Muscle of back (tissue), 3 donors: ENCODE measurements at regions not wholly inside any gene's neighbourhood (a gene's known extent, or its start where the extent isn't known, plus 50 kb on each side); places are given as distances from the start of the nearest gene placed in this dataset.

Source experiments
- DNase-seq, 3 donors: peaks; one replicate each; pipeline versions ENCODE4 v3.0.0 to v3.0.0-alpha.2; 2013

- no peak for DNase-seq
Measured at GRCh38 chr5:172569861-172570558, 71.1 kb upstream of the NEURL1B start.

GRCh38 chr5:172568308-172568910 is 72.7 kb upstream of the NEURL1B start:
- no peak for DNase-seq

- no peak for DNase-seq
Measured at GRCh38 chr5:172567843-172568242, 73.2 kb upstream of the NEURL1B start.

GRCh38 chr5:172567294-172567693 is 73.8 kb upstream of the NEURL1B start:
- DNase-seq, result no peak

GRCh38 chr5:172565931-172566665 is 75.0 kb upstream of the NEURL1B start:
- DNase-seq, result no peak

- DNase-seq, result no peak
Measured at GRCh38 chr5:172565455-172565854, 75.6 kb upstream of the NEURL1B start.

- DNase-seq, result no peak
Measured at GRCh38 chr5:172564883-172565282, 76.2 kb upstream of the NEURL1B start.

GRCh38 chr5:172564188-172564587 is 76.9 kb upstream of the NEURL1B start:
- DNase-seq, result no peak

GRCh38 chr5:172562443-172562842 is 78.6 kb upstream of the NEURL1B start:
- DNase-seq, result no peak

- no peak for DNase-seq
Measured at GRCh38 chr5:172561151-172561550, 79.9 kb upstream of the NEURL1B start.

GRCh38 chr5:172559004-172559932 is 81.8 kb upstream of the NEURL1B start:
- DNase-seq, result peak; percentile 41 to 77 (median 60)

- no peak for DNase-seq
Measured at GRCh38 chr5:172558076-172558976, 82.7 kb upstream of the NEURL1B start.

- peak in 1 of 3 donors; percentile 56 for DNase-seq
Measured at GRCh38 chr5:172556971-172557461, 84.0 kb upstream of the NEURL1B start.

GRCh38 chr5:172556262-172556661 is 84.8 kb upstream of the NEURL1B start:
- no peak for DNase-seq

GRCh38 chr5:172554562-172554961 is 86.5 kb upstream of the NEURL1B start:
- DNase-seq, result no peak

- DNase-seq, result no peak
Measured at GRCh38 chr5:172553903-172554302, 87.2 kb upstream of the NEURL1B start.

- no peak for DNase-seq
Measured at GRCh38 chr5:172553167-172553566, 87.9 kb upstream of the NEURL1B start.

GRCh38 chr5:172550996-172551395 is 90.1 kb upstream of the NEURL1B start:
- no peak for DNase-seq

- DNase-seq, result no peak
Measured at GRCh38 chr5:172550096-172550765, 90.8 kb upstream of the NEURL1B start.

GRCh38 chr5:172549696-172550095 is 91.4 kb upstream of the NEURL1B start:
- DNase-seq, result no peak
